ENCODE measurements at regions not wholly inside any gene's neighbourhood (a gene's known extent, or its start where the extent isn't known, plus 50 kb on each side); places are given as distances from the start of the nearest gene placed in this dataset.

DNA sequence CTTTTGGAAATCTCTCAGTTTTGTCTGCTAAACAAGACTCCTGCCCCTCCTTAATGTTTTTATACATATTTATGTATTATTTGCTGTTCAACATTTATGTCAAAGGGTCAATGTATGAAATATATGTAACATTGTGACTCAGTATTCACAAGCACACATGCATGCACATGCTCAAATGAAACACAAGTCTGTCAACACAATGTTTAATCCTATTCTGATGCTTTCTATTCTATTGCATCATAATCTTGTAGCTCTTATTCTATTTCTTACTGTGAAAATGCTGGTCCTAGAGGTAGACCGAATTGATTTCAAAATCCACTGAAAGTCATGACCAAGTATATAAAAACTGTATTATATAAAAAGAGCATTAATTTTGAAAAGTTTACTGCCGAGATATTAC, 1463.3 kb downstream of the C4orf33 start:
- no peak for DNase-seq

GRCh38 chr4:130563185-130563888, 1467.4 kb downstream of the C4orf33 start:
- DNase-seq = no peak

- no peak for DNase-seq
These were observed 1468.0 kb downstream of the C4orf33 start for GRCh38 chr4:130563889-130564418.

DNA sequence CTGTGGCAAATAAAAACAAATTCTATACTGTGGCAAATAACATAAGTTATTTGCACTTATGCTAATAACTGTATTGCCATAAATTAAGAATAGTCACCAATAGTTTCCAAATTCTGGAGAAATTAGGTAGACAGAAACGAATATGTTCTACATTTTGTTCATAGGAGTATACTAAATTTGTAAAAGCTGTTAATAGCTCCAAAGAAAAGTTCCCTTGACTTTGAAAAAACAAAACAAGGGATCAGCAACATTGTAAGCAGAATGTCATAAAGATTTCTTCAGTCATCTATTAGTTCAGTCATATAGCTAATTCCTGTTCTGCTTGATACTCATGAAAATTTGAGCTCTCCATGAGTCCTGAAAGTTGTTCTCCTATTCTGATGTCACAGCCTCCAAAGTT, 1472.8 kb downstream of the C4orf33 start:
- no peak for DNase-seq

DNA sequence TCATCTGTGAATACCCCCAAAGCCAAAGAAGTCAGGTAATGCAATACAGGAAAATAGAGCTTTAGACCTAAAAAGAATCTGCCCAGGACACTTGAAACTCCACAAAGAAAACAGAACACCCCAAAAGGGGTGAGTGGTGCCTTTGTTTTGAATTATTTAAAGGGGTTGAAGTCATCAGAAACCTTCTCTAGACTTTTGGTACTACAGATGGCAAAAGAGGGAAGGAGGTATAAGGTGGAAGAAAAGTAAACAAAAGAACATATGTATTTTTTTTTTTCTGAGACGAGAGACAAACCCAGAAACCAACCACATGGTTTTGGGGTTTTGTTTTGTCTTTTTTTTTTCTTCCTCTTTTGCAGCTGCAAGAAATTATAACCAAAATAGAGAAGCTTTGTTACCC, 1477.8 kb downstream of the C4orf33 start:
- no peak for DNase-seq

DNA sequence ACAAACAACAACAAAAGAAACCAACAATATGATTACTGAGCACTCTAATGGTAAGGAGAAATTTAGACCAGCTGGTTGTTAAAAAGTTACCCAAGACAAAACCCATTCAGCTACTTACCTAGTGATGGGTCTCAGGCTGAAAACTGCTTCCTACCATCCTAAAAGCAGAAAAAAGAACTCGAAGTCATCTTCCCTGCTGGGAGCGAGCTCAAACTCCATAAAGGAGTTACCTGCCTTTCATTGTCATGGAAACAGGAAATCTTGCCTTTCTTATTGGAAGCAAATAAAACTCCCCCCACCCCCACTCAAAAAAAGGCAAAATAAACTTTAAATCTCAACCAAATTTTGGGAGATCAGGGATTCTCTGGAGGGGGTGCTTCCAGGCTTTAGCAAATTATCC, 1478.3 kb downstream of the C4orf33 start:
- no peak for DNase-seq

DNA sequence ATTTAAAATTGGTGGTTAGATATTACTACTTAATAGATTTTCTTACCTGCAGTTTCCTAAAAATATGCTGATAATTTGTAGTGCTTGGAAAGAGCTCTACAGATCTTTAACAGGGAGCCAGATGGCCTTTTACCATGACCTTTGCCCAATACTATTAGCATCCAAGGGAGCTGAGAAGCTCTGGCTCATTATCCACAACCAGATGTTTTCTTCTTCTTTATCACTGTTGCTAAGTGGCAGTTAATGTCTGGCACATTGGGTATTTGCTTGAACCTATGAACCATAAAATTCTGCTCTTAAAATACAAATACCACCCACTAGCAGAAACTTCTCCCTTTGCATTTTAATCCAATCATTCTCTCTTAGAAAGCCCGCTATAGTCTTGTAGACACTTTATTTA, 1480.3 kb downstream of the C4orf33 start:
- DNase-seq = no peak

DNA sequence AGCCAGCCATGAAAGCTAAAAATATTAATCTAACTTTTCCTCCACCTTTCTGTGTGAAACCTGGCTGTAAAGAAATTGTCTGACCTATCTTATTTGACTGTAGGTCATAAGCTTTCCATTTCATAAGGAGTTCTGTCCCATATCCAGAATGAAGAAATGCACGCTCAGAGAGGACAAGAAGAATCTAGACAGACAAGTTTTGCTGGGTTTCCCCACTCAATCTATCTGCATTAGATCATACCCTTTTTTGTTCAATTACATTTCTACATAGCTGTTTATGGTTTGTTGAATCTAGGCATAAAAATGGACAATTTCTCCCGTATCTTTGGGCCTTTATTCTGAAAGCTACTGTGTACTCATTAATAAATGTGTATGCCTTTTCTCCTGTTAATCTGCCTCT, 1495.1 kb downstream of the C4orf33 start:
- DNase-seq = no peak

- DNase-seq = no peak
These were observed 1504.8 kb downstream of the C4orf33 start for GRCh38 chr4:130600706-130601105.

- DNase-seq = no peak
These were observed 1507.1 kb downstream of the C4orf33 start for GRCh38 chr4:130603043-130603442.

- DNase-seq = no peak
These were observed 1512.2 kb downstream of the C4orf33 start for GRCh38 chr4:130608121-130608520.

DNA sequence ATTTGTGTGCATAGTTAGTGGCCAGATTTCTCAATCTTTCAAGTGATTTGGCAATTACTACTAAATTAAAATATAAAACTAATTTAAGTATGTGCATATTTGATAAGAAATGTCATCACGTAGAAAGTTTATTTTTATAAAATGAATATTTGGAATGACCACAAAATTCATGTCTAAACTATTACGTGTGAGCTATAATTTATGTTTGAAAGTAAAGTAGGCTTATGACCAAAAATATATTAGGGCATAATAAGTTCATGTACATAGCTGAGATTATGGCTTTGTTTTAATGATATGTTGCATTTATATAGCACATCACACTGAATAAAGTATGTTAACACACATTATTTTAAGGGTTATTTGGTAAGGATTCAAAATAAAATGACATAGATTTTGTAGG, 1532.6 kb downstream of the C4orf33 start:
- no peak for DNase-seq

DNA sequence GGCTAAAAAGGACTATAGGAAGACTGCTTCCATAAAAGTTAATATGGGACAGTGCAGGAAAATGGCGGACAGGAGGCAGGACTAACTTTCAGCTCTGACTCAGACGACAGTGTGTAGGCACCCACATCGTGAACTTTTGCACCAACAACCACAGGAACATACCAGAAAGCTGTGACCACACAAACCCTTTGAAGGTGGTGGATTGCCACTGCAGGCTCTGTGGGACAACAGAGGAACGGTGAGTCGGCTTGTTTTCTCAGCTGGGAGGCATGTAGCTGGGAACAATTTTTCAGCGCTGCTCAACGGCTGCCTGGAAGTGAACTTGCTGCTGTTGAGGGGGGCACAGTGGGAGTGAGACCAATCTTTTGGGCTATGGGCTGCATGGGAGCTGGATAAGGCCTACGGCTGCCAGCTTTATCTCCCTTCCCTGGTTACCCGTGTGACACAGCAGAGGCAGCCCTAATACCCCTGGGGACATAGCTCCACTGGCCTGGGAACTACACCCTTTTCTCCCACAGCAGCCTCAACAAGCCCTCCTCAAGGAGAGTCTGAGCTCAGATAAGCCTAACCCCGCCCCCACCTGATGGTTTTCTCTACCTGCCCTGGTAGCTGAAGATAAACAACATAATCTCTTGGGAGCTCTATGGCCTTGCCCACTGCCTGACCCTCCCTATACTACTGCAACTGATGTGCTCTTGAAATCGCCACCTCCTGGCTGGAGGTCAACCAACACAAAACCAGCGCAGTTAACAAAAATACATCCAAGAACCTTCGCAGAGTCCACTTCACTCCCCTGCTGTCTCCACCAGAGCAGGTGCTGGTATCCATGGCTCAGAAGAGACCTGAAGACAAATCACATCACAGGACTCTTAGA, 1537.0 kb downstream of the C4orf33 start:
- no peak for DNase-seq

GRCh38 chr4:130636486-130636885, 1540.5 kb downstream of the C4orf33 start:
- DNase-seq = no peak

- no peak for DNase-seq
These were observed 1544.6 kb downstream of the C4orf33 start for GRCh38 chr4:130640592-130640991.

DNA sequence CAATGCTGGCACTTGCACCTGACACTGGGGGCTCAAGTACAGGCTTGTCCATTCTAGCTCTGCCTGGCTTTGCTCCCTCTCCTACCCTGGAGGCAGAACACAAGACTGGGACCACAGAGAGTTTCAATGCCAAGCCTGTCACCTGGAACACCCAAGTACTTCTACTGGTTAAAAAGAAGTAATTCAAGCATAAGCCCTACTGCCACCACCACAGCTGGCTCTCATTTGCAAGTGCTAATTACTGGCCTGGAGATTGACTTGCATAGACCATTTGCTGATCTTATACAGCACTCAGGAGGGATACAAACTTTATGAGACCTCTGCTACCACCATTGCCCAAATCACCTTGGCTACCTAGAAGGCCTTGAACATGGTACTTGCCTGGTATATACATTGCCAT, 1550.9 kb downstream of the C4orf33 start:
- no peak for DNase-seq

GRCh38 chr4:130648570-130648969, 1552.6 kb downstream of the C4orf33 start:
- no peak for DNase-seq

GRCh38 chr4:130653842-130654241, 1557.9 kb downstream of the C4orf33 start:
- DNase-seq = no peak

DNA sequence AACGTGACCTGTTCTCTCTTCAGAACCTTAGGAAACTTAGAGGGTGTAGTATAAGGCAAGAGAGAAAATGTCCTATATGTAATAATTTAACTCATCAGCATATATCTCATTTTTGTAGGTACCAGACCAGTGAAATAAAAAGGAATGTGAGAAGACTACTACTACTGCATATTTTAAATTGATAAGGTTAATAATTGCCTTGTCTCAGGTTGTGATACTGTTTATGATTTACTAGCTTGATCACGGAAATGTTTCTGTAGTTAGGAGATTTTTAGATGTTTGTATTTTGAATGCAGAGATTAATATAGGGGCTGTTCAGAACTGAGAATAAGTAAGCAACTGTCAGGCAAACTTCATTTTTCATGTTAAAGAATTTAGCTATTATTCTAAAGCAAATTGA, 1563.4 kb downstream of the C4orf33 start:
- no peak for DNase-seq

GRCh38 chr4:130668859-130669258, 1572.9 kb downstream of the C4orf33 start:
- no peak for DNase-seq

DNA sequence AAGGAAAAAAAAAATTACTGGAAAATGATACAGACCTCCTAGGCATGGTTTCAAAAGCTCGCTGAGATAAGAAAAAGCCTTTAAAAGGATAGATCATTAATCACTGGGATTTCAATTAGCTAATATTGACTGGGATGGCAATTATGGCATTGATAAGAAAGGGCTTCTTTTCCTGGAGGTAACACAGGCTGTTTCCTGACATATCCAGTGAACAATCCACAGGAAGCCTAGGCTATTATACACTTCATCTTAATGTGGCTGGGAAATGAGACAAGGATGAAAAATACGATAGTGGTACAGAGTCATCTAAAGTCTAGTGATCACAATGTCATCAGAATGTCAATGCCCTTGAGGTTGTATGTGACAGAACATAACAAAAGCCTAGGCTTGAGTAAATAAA, 1579.3 kb downstream of the C4orf33 start:
- no peak for DNase-seq

DNA sequence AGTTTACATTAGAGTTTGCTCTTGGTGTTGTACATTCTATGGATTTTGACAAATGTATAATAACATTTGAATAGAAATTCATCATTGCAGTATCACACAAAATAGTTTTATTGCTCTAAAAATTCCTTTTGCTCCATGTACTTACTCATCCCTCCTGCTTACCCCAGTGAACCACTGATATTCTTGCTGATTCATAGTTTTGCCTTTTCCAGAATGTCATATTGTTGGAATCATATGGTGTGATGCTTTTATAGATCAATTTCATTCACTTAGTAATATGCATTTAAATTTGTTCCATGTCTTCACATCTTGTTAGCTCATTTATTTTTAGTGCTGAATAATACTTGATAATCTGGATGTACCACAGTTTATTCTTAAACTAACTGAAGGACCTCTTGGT, 1593.2 kb downstream of the C4orf33 start:
- DNase-seq = no peak

GRCh38 chr4:130698251-130698650, 1602.3 kb downstream of the C4orf33 start:
- no peak for DNase-seq

DNA sequence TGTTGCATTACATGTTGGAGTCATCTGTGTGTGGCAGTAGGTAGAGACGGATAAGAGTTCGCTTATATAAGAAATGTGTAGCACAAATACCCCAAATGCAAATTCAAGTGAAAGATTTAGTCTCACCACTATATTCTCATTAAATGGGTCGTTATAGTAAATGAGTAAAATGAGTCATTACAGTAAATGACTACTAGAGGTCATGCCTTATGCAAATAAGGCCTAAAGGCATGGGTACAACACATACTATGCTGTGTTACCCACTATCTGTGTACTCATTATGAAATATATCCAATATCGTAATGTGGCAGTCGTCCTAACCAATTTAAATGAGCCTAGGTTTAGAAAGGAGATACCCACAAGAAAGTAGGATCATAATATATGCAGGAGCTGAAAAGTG, 1603.1 kb downstream of the C4orf33 start:
- no peak for DNase-seq
